GM12872 (cell line): ENCODE measurements at regions not wholly inside any gene's neighbourhood (a gene's known extent, or its start where the extent isn't known, plus 50 kb on each side); places are given as distances from the start of the nearest gene placed in this dataset.

Experiments
- CTCF ChIP-seq: IDR thresholded peaks from 3 replicates; pipeline ENCODE4 v1.5.1; 2011; ENCODE audit warnings: low read depth, mild to moderate bottlenecking, low read length, moderate library complexity; ENCODE audit not compliant: insufficient read depth

GRCh38 chr11:106467501-106467900 lies 390.0 kb downstream of the AASDHPPT start:
- no peak for TF ChIP-seq CTCF

GRCh38 chr11:106468086-106468485 lies 390.6 kb downstream of the AASDHPPT start:
- no peak for TF ChIP-seq CTCF

GRCh38 chr11:106468531-106468930 lies 391.1 kb downstream of the AASDHPPT start:
- TF ChIP-seq CTCF, result no peak

- TF ChIP-seq CTCF, result no peak
Measured at GRCh38 chr11:106470230-106470629, 392.8 kb downstream of the AASDHPPT start.

GRCh38 chr11:106471276-106471675 lies 393.8 kb downstream of the AASDHPPT start:
- no peak for TF ChIP-seq CTCF

- no peak for TF ChIP-seq CTCF
Measured at GRCh38 chr11:106473089-106473722, 395.7 kb downstream of the AASDHPPT start.

- TF ChIP-seq CTCF, result no peak
Measured at GRCh38 chr11:106474274-106474673, 396.8 kb downstream of the AASDHPPT start.
